Stomach smooth muscle (tissue), 2 donors: ENCODE measurements at regions not wholly inside any gene's neighbourhood (a gene's known extent, or its start where the extent isn't known, plus 50 kb on each side); places are given as distances from the start of the nearest gene placed in this dataset.

ENCODE experiments used
- H3K27ac ChIP-seq: one replicate; pipeline ENCODE4 v1.7.0; 2013; ENCODE audit warnings: mild to moderate bottlenecking, low read length, inconsistent platforms
- H3K27me3 ChIP-seq, 2 donors: one replicate each; pipeline ENCODE4 v1.7.0; 2013; ENCODE audit warnings: low read length in 2 of 2; ENCODE audit not compliant: insufficient read depth in 2 of 2, control insufficient read depth in 1 of 2
- H3K36me3 ChIP-seq, 2 donors: one replicate each; pipeline ENCODE4 v1.7.0; 2013; ENCODE audit warnings: low read length in 2 of 2; ENCODE audit not compliant: control insufficient read depth in 2 of 2, insufficient read depth in 2 of 2
- H3K4me1 ChIP-seq: one replicate; pipeline ENCODE4 v1.7.0; 2013; ENCODE audit warnings: low read length; ENCODE audit not compliant: control insufficient read depth, insufficient read depth
- H3K4me3 ChIP-seq, 2 donors: one replicate each; pipeline ENCODE4 v1.7.0; 2013; ENCODE audit warnings: low read length in 2 of 2
- H3K9ac ChIP-seq, 2 donors: one replicate each; pipeline ENCODE4 v1.7.0; 2013; ENCODE audit warnings: low read length in 2 of 2, mild to moderate bottlenecking in 1 of 2
- H3K9me3 ChIP-seq, 2 donors: one replicate each; pipeline ENCODE4 v1.7.0; 2013; ENCODE audit warnings: low read length in 2 of 2; ENCODE audit not compliant: control insufficient read depth in 2 of 2
- donor health status: healthy.
- donor health status: Pancreatic carcinoma.

DNA sequence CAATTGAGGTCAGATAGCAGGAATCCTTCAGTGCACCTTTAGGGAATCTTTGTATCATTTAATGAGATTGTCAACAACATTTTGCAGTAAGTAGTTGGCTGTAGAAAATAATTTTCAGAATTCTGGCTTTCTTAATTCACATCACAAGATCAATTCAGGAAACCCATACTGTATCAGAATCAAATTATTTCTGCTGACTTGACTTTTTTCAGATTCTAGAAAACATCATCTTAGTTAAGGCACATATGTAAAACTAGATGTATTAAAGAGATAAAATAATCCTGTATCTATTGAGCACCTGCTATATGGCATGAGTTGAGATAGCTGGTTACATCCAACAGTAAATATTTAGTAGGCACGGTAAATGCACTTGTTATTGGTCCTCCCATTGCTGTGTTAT lies 791.4 kb downstream of the TDRD15 start:
- Histone ChIP-seq H3K4me1 (no peaks in the 10 kb centered on the region), H3K9ac (no peak overlapping the region), H3K4me3 (no peak overlapping the region), H3K36me3 (no peaks in the 10 kb centered on the region), H3K27ac (no peak overlapping the region), H3K27me3 (no peaks in the 10 kb centered on the region), H3K9me3 (no peaks in the 10 kb centered on the region)

GRCh38 chr2:21916934-21917522 lies 793.3 kb downstream of the TDRD15 start:
- no peak overlapping the region for H3K27ac ChIP-seq
- no peaks in the 10 kb centered on the region for H3K9me3 ChIP-seq
- no peak overlapping the region for H3K4me3 ChIP-seq
- no peaks in the 10 kb centered on the region for H3K27me3 ChIP-seq
- no peak overlapping the region for H3K9ac ChIP-seq
- no peaks in the 10 kb centered on the region for H3K36me3 ChIP-seq
- no peaks in the 10 kb centered on the region for H3K4me1 ChIP-seq

- peaks cover 0 to 11% of the 10 kb centered on the region in 2 donors for H3K9me3 ChIP-seq
- no peak overlapping the region for H3K9ac ChIP-seq
- H3K27me3 ChIP-seq, result no peaks in the 10 kb centered on the region
- H3K4me1 ChIP-seq, result no peaks in the 10 kb centered on the region
- H3K36me3 ChIP-seq, result no peaks in the 10 kb centered on the region
- no peak overlapping the region for H3K4me3 ChIP-seq
- H3K27ac ChIP-seq, result no peak overlapping the region
Measured at GRCh38 chr2:21920721-21921120, 797.0 kb downstream of the TDRD15 start.

DNA sequence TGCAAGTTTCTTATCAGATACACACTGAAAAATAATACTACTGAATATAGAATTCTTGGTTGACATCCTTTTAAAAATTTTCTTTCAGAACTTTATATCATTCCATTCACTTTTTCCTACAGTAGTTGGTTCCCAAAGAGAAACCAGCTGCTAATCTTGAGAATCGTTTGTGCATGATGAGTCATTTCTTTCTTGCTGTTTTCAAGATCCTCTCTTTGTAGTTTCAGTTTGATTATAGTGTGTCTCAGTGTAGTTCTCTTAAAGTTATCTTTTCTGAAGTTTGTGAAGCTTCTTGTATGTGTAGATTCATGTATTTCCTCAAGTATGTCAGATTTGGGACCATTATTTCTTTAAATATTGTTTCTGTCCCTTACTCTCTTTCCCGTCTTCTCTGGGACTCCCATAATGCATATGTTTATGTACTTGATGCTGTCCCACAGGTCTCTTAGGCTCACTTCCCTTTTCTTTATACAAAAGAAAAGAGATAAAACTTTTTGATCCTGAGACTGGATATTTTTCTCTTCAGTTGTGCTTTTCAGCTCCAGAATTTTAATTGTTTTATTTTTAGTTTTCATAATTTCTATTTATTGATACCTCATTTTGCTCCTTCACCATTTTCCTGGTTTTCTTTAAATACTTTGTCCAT lies 801.0 kb downstream of the TDRD15 start:
- H3K27ac ChIP-seq, result no peak overlapping the region
- peaks cover 0 to 13% of the 10 kb centered on the region in 2 donors for H3K9me3 ChIP-seq
- no peaks in the 10 kb centered on the region for H3K27me3 ChIP-seq
- no peak overlapping the region for H3K4me3 ChIP-seq
- H3K9ac ChIP-seq, result no peak overlapping the region
- no peaks in the 10 kb centered on the region for H3K36me3 ChIP-seq
- no peaks in the 10 kb centered on the region for H3K4me1 ChIP-seq

DNA sequence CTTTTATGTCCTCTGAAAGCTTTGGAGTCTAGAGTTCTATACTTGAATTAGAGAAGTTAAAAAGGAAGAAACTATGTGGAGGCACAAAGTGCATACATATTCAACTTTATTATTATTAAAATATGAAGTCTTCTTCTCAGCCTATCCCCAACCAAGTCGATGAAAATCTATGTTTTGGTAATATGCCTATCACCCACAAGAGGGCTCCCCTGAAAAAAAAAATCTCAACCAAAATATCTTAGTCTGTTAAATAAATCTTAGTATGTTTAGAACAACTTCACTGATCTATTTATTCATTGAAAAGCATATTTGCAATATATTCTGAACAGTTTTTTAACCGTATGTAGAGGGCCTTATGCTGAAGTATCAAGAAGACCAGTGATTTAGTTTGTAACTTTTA lies 804.5 kb downstream of the TDRD15 start:
- no peak overlapping the region for H3K4me3 ChIP-seq
- peaks cover 0 to 13% of the 10 kb centered on the region in 2 donors for H3K9me3 ChIP-seq
- H3K27ac ChIP-seq, result no peak overlapping the region
- H3K36me3 ChIP-seq, result no peaks in the 10 kb centered on the region
- H3K27me3 ChIP-seq, result no peaks in the 10 kb centered on the region
- no peak overlapping the region for H3K9ac ChIP-seq
- H3K4me1 ChIP-seq, result no peaks in the 10 kb centered on the region

DNA sequence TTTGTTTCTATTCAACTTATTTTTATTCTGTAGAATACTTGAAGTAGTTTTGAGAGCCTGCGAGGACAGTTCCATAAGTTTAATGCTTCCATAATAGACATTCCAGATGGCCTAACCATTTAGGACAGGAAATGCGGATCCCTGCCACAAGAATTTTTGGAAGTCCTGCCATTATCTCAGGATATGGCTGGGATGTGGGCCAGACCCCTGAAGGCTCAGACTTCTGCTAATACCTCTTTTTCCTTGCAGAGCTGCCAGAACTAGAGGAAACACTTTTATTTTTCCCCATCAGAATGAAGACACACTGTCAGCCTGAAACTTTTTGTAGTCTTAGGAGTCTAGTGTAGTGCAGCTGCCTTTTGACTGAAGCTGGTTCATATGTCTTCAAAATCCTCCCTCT lies 806.5 kb downstream of the TDRD15 start:
- peaks cover 0 to 7% of the 10 kb centered on the region in 2 donors for H3K9me3 ChIP-seq
- H3K4me1 ChIP-seq, result no peaks in the 10 kb centered on the region
- no peaks in the 10 kb centered on the region for H3K36me3 ChIP-seq
- no peaks in the 10 kb centered on the region for H3K27me3 ChIP-seq
- no peak overlapping the region for H3K4me3 ChIP-seq
- no peak overlapping the region for H3K9ac ChIP-seq
- no peak overlapping the region for H3K27ac ChIP-seq

DNA sequence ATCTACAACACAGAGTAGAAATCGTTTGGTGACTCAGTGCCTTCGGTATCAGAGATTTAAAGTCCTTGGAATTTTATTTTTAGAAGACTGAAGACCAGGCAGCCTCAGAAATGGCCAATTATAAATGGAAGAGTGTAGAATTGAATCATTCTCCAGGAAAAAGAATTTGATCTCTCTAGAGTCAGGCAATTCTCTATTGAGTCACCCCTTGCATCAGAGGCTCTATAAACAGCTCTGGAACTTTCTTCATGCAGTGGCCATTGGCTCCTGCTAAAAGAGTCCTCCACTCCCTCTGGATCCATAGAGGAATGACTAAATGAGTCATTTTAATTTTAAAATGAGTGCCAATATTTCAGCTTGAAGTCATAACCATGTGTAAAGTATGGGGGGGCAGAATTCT lies 816.2 kb downstream of the TDRD15 start:
- Histone ChIP-seq H3K9ac (no peak overlapping the region), H3K27me3 (peaks cover 0 to 2% of the 10 kb centered on the region in 2 donors), H3K4me3 (no peak overlapping the region), H3K9me3 (no peaks in the 10 kb centered on the region), H3K27ac (no peak overlapping the region), H3K36me3 (no peaks in the 10 kb centered on the region), H3K4me1 (no peaks in the 10 kb centered on the region)

- Histone ChIP-seq H3K27me3 (peaks cover 2% of the 10 kb centered on the region in 2 donors), H3K36me3 (no peaks in the 10 kb centered on the region), H3K27ac (no peak overlapping the region), H3K9ac (no peak overlapping the region), H3K4me3 (no peak overlapping the region), H3K4me1 (no peaks in the 10 kb centered on the region), H3K9me3 (no peaks in the 10 kb centered on the region)
Measured at GRCh38 chr2:21944536-21944935, 820.8 kb downstream of the TDRD15 start.

DNA sequence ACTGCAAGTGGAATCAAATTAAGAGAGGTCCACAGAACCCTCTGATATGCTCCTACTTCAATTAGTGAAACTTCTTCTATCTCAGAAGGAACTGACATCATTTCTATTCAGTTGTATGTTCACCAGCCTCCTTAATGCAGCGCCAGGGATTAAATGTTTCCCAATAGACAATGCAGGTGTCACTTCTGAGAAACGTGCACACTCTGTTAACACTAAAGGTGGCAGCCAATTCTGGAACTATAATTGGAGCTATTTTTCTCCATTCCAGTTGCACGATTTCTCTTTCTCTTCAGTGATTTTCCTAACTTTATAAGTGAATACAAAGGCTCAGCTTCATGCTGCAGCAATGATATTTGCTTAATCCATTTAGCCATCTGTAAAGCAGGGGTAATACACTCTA lies 821.9 kb downstream of the TDRD15 start:
- no peak overlapping the region for H3K9ac ChIP-seq
- H3K9me3 ChIP-seq, result no peaks in the 10 kb centered on the region
- no peak overlapping the region for H3K27ac ChIP-seq
- no peaks in the 10 kb centered on the region for H3K36me3 ChIP-seq
- H3K4me1 ChIP-seq, result no peaks in the 10 kb centered on the region
- H3K27me3 ChIP-seq, result peaks cover 2% of the 10 kb centered on the region in 2 donors
- H3K4me3 ChIP-seq, result no peak overlapping the region

DNA sequence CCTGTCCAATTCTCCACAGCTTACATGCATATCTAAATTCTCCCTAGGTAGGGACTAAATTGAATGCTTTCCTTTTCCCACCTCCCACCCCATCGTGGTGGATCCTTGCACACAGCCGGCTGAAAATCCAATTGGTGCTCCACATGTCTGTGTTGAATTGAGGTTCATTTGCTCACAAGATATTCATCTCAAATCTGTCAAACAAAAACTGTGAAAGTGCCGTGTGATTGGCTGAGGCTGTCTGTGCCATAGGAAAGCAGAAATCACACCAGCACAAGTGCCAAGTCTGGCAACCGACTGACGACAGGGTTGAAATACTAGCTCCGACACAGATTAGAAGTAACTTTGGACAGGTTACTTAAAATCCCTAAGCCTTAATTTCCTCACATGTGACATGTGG lies 823.3 kb downstream of the TDRD15 start:
- Histone ChIP-seq H3K27me3 (peaks cover 0 to 2% of the 10 kb centered on the region in 2 donors), H3K4me1 (no peaks in the 10 kb centered on the region), H3K9me3 (no peaks in the 10 kb centered on the region), H3K4me3 (no peak overlapping the region), H3K27ac (no peak overlapping the region), H3K36me3 (no peaks in the 10 kb centered on the region), H3K9ac (no peak overlapping the region)

DNA sequence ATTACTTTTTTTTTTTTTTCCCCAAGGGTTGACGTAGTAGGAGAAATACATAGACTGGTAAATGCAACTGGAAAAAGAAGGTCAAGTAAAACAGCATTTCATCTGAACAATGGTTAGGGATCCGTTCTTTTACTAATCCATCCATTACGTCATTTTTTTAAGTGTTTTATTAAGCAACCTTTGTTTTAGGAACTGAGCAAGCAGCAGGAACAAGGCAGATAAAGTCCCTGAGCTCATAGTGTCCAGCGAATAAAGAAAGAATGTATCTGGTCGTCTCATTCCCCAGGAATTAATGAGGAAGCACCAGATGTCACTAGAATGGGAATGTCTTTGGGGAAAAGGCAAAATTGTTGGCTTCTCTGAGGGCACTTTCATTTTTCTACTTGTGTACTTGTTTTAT lies 842.4 kb downstream of the TDRD15 start:
- no peak overlapping the region for H3K9ac ChIP-seq
- H3K27ac ChIP-seq, result no peak overlapping the region
- no peaks in the 10 kb centered on the region for H3K4me1 ChIP-seq
- H3K4me3 ChIP-seq, result no peak overlapping the region
- no peaks in the 10 kb centered on the region for H3K9me3 ChIP-seq
- H3K36me3 ChIP-seq, result no peaks in the 10 kb centered on the region
- H3K27me3 ChIP-seq, result no peaks in the 10 kb centered on the region
